ENCODE measurements at regions not wholly inside any gene's neighbourhood (a gene's known extent, or its start where the extent isn't known, plus 50 kb on each side); places are given as distances from the start of the nearest gene placed in this dataset.

DNA sequence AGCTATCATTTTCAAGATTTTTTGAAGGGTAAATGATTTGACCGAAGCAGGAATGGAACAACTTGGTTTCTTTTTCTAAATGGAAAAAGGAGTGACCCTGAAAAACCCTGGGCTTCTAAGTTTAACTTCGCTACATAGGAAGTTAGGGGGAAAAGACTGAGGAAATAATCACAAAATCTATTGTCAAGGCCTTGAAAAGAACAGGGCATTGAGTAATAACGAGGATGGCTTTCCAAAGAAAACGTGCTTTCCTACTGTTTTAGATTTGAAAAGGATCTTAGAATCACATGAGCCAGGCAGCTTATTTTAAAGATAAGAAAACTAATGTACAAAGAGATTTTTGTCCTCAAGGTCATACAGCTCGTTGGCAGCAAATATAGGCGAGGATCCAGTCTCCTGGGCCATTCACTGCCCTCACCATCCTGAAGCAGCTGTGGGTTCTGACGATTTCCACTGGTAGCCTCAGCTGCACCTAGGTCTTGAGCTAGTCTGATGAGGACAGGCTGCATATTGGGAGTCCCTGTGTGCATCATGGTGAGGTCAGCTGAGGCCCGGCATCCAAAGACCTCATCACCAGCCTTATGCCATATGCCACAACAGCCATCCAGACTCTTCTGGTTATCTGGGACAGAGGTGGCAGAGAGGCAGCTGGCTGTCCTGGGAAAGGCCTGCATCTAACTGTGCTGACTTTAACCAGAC lies 384.7 kb upstream of the NRP1 start:
- TF ChIP-seq CTCF (conservative IDR thresholded peaks at IDR 0.05 in 1 of 2, IDR thresholded peaks at IDR 0.05 in 1 of 2; ENCODE audit: low read depth in 1 of 2, low read length in 2 of 2) (no peak), EZH2 (IDR thresholded peaks at IDR 0.05; ENCODE audit: low read length, missing control alignments) (no peak)
